GM18873 (cell line): ENCODE measurements at regions not wholly inside any gene's neighbourhood (a gene's known extent, or its start where the extent isn't known, plus 50 kb on each side); places are given as distances from the start of the nearest gene placed in this dataset.

Source experiments
- ATAC-seq: cut with Tn5 transposase; IDR thresholded peaks from one replicate; pipeline ENCODE4 v1.9.1; 2021; ENCODE audit warnings: mild to moderate bottlenecking, moderate library complexity, moderate number of reproducible peaks; ENCODE audit not compliant: unreplicated experiment, low FRiP score

- no peak for ATAC-seq
Measured at GRCh38 chr4:180766944-180767729, 1476.1 kb upstream of the TENM3 start.

DNA sequence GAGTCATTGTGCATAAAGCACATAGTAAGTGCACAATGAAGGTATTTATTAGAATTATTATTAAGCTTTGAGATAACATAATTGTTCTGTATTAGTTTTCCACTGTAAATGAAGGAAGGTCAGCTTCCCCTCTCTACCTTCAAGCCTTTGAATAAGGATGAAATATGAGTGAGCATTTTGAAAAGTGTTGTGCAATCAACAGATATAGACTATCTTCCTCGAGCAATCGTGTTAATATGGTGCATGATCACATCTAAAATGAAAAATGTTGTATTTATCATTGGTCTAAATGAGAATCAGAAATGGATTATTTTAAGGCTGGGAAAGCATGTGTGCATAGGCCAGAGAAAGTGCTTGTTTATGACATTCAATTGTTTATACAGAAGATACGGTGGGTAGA is 1474.6 kb upstream of the TENM3 start:
- no peak for ATAC-seq

GRCh38 chr4:180769791-180770190 is 1473.4 kb upstream of the TENM3 start:
- ATAC-seq: no peak

DNA sequence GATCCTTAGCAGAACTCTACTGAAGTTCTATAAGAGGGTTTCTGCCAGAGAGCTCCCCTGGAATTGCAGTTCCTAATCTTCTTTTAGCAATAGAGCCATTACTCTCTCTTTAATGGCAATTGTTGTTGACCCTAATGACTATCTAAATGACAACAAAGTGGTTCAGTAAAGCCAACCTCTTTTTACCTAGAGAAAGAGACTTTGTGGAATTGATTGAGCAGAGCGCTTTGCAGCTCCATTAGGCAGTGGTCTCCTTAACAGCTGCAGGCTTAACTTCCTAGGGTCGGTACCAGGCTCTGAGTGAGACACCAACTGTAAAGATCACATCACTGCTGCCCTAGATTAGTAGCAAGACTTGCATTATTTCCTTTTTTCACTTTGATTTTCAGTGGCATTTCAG is 1472.9 kb upstream of the TENM3 start:
- ATAC-seq: no peak

- ATAC-seq: no peak
Measured at GRCh38 chr4:180784940-180785339, 1458.3 kb upstream of the TENM3 start.

- no peak for ATAC-seq
Measured at GRCh38 chr4:180788729-180789128, 1454.5 kb upstream of the TENM3 start.

DNA sequence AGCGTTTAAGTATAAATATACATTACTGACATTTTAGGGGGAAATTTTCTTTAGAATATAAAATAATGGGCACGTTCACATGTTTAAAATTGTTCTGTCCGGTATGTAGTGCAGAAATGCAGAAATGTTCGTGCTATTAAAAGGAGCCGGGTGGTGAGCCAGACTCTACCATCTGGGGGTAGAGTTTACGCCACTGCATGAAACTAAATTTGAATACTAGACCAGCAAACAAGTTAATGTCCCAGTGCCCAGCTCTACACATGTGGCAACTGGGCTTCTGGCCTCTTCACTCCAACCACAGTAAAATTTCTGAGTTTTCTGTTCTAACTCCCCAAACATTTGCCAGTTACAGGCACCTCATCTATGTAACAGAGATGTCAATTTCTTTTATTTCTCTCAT is 1453.3 kb upstream of the TENM3 start:
- ATAC-seq: no peak

- ATAC-seq: no peak
Measured at GRCh38 chr4:180790471-180790870, 1452.7 kb upstream of the TENM3 start.

- no peak for ATAC-seq
Measured at GRCh38 chr4:180792541-180792940, 1450.7 kb upstream of the TENM3 start.

- ATAC-seq: no peak
Measured at GRCh38 chr4:180794333-180794732, 1448.9 kb upstream of the TENM3 start.

- ATAC-seq: no peak
Measured at GRCh38 chr4:180798036-180798577, 1445.1 kb upstream of the TENM3 start.

DNA sequence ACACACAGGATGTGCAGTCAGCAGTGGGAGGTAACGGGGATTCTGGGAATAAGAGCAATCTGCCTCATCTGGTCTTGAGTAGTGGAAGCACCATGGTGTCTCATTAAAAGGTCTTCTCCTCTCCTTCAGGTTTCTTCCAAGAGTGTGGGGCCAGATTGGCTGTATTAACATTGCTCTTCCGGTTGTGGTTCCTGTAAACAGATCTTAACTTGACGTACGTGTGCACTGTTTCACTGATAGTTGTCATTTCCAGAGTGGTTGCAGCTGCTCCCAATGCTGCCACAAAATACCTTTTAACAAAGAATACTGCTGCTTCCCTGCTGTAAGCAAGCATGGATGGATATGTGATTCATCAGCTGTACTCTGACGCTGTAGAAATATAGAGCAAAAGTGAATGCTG is 1443.4 kb upstream of the TENM3 start:
- ATAC-seq: no peak

- ATAC-seq: no peak
Measured at GRCh38 chr4:180805101-180805500, 1438.1 kb upstream of the TENM3 start.

DNA sequence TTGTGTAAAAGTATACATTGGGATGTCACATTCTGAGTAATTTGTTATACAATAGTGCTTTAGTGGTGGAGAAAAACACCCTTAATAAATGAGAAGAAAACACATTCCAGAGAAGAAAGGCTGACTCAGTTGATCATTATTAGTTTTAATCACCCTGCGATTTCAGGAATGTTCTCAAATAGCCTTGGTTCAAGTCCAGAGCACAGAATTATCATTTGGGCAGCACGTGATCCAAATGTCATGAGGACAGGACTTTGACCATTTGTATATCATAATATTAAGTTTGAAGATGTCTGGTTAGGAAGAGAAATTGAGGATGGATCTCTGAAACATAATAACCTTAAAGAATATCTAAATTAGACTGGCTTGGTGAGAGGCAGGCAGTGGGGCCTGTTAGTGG is 1434.3 kb upstream of the TENM3 start:
- ATAC-seq: no peak

DNA sequence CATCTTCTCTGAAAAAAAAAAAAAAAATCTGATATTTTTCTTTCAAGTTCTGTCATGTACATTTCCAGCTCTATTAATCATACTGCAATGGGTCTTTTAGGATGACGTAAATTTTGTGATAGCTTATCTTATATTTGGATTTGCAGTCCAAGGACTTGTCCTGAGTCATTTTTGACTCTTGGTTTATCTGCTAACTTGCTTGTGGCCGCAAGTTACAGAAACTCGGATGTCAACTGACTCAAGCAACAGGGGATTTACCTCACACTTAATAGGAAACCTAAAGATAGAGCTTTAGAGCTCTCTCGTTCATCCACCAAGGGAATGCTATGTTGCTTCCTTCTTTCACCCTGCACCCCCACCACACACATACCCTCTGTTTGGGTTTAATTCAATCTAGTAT is 1433.8 kb upstream of the TENM3 start:
- ATAC-seq: no peak

DNA sequence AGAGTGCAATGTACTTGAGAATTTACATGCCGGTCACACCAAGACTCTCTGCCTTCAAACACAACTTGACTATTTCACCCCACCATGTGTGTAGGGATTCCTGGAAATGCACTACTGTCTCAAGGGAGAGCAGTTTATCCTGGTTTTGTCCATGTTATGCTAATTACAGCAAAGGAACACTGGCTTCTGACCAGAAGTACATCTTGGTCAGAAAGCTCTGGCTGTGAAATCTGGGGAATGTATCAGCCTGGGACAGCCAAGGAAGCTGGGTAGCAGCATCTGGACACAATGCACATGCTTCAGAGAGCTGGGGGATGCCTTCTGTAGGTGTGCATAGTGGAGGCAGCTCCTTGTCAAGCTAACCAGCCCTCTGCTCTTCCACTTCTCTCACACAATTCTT is 1432.6 kb upstream of the TENM3 start:
- ATAC-seq: no peak

DNA sequence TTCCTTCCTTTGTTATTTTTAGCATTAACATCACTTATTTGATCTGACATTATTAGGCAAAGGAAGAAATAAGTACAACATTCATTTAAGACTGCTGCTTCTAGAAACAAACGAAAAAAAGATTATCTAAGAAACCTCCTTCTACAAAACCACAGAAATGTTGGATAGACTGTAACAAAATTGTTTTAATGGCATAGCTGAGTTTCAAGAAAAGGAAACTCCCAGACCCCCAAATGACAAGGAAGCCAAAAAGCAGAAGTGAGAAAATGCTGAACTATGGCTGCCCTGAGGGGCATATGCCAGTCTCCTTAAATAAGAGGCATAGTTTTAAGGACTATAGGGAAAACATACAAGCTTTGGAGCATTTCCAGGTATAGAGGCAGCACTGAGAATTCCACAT is 1431.6 kb upstream of the TENM3 start:
- ATAC-seq: no peak

DNA sequence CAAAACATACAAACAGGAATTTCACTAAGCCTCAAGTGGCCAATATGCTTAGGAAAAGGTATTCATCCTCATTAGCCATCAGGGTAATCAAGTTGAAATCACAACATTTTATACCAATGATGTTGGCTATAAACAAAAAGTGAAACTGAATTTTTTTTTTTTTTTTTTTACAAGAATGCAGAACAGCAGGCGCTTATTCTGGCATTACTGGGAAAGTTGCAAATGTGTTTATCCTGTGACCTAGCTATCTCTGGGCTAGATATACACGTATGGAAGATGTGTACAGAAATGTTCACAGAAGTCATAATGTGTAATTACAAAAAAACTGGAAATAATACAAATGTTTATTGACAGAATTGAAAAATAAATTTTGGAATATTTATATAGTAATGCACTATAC is 1430.4 kb upstream of the TENM3 start:
- no peak for ATAC-seq

- ATAC-seq: no peak
Measured at GRCh38 chr4:180814875-180815417, 1428.3 kb upstream of the TENM3 start.

DNA sequence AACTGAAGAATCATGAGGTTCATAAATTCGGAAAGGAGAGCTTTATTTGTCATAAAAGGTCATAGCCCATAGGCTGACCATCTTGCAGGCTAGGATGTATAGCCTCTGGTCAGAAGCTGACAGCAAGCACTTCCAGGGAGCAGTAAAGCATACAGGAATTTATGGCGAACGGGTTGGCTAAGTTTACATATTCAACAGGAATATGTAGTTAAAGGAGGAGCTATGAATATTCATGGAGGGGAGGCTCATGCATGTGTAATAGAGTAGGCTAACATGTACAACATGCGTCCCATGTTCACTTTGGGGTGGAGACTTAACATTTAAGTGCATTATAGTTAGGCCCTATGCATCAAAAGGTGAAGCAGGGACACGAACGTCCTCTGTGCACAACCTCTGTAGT is 1425.7 kb upstream of the TENM3 start:
- ATAC-seq: no peak

- ATAC-seq: no peak
Measured at GRCh38 chr4:180823108-180823507, 1420.1 kb upstream of the TENM3 start.
